ENCODE measurements at regions not wholly inside any gene's neighbourhood (a gene's known extent, or its start where the extent isn't known, plus 50 kb on each side); places are given as distances from the start of the nearest gene placed in this dataset.

DNA sequence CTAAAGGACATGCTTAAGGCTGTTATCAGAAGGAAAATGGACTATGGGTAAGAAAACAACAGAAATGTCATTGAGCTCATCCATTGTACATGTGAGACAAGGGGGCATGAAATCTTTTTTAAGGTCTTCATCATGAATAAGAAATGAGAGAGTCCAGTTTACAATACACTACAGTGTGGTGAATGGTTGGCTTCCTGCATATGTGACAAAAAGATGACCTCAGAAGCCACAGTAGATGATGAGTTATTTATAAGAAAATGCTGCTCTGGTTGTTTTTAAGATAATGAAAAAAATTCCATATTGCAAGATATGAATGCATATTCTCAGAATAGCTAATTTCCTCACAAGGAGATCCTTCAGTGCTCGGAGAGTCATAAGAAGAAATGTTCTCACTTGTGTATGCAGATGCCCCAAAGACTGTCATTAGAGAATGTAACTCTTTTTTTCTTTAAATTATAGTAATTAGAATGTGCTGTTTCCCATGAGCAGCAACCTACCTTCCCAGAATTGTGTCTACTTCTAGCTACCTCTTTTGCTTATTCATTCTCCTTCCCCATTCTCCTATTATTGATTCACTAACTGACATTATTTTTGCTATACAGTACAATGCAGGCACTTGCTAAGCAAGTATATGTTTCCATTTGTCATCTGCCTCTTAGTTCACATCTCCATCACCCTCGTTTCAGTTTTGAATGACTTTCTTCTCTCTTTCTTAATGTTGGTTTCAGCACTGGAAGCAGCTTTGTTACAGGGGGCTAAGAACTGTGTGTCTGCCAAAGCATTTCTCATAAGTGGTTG is 152.0 kb upstream of the PEX5L start:
- no peak for DNase-seq (ENCODE audit: low read depth)

DNA sequence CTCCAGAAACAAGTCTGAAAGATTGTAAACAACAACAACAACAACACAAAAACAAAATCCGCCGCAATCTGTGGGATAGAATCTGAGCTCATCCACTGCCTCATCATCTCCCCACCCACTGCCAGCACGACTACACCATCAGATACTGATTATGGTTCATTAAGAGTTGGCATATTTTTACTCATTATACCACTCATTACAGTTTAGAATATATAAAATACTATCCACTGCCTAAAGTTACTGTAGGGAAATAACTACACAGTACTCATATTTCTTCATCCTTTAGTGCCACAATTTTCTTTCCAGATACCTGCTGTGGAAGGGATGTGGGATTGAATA is 152.5 kb upstream of the PEX5L start:
- no peak for DNase-seq (ENCODE audit: low read depth)

DNA sequence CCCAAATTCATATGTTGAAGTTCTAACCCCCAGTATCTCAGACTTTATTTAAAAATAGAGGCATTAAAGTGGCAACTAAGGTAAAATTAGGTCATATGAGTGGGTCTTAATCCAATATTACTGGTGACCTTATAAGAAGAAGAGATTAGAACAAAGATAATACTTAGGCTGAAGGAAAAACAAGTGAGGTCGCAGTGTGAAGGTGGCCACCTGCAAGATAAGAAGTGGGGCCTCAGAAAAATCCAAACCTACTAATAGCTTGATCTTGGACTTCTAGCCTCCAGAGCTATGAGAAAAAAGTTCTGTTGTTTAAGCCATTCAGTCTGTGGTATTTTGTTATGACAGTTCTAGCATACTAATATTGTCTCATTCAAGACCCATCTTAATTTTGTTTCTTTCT is 159.9 kb upstream of the PEX5L start:
- no peak for DNase-seq (ENCODE audit: low read depth)

DNA sequence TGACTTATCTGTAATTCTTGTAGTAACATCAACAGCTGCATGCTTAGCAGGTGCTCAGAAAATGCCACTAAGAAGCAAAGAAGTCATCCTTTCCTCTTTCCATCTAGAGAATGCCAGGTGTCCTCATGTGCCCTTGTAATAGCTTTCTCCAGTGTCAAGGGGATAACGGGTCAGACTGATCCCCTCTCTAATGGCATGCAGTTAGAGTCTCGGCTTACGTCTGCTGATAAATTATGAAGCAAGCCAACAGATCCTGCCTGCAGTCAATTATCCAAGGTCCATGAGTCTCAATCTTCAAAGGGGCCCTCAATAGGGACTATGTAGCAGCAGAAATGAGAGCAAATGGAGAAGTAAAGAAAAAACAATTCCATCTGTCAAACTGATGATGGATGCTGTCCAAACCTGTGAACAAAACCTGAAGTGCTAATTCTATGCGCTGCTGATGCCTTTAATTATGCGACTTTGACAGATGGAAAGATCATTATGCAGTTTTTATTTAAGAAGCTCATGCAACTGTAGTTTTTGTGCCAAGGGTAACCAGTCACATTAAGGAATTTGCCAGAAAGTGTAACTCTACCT is 162.8 kb upstream of the PEX5L start:
- no peak for DNase-seq (ENCODE audit: low read depth)

DNA sequence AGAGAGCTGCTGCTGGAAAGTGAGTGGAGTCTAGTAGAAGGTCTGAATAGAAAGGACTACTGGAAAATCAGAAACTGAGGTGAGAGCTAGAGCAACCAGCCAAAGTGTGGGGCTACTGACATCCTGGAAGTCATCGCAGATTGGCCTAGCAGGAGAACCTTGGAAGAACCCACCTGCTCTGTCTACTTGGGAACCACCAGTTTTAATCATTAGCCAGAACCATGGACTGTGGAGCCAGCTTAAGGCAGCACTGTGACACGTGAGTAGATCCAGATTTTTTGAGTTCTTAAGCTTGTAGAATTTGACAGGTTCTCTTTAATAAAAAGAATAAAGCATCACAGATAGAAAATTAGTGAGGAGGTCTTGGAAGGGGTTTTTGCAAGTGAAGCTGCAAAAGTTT is 179.1 kb upstream of the PEX5L start:
- DNase-seq (ENCODE audit: low read depth), result no peak

DNA sequence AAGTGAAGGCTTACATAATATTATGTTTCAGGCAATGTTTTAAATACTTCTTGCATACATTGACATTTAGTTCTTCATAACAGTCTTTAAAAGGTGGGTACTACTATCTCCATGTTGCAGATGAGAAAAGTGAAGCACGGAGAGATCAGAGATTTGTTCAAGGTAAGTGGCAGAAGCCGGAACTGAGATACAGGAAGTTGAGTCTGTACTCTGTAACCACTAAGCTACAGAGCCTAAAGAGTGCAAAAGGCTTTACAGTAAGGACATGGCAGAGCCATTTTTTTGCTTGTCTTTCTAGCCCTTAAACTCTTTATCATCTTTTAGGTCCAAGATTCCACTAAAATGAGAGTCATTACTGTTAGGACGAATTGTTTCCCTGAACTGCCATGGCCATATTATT is 186.5 kb upstream of the PEX5L start:
- DNase-seq (ENCODE audit: low read depth), result no peak

DNA sequence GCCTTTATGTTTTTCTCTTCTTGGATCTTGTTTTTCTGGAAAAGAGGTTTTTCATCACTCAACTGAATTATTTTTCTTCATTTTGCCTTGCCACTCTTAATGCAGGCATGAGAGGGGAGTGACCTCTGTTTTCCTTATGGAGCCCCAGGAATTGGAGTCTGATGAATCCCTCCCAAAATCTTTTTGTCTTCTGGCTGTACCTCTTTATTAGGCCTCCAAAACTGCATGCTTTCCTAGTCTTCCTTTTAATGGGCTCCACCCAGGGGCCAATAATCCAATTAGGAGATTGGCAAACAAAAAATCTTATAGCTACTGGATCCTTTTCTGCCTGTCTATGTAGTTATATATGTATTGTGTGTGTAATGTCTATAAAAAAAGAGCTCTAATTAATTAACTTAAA is 192.4 kb upstream of the PEX5L start:
- no peak for DNase-seq (ENCODE audit: low read depth)

DNA sequence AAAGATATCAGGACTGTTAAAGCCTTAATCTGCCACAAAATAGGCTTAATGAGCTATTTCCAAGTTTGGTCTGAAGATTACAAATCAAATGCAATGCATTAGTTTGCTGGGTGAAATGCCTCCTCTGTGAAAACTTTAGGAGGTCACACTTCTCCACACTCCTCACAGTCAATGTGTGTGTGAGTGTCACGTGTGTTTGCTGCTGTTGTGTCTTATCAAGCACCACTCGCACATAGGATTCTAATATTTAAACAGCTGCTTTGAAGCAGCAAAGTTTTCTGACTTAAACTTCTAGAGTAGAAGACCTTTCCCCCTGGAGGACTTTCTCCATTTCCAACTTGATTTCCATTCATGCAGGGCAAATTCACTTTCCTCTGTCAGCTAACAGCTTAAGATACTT is 203.2 kb upstream of the PEX5L start:
- DNase-seq (ENCODE audit: low read depth), result no peak

DNA sequence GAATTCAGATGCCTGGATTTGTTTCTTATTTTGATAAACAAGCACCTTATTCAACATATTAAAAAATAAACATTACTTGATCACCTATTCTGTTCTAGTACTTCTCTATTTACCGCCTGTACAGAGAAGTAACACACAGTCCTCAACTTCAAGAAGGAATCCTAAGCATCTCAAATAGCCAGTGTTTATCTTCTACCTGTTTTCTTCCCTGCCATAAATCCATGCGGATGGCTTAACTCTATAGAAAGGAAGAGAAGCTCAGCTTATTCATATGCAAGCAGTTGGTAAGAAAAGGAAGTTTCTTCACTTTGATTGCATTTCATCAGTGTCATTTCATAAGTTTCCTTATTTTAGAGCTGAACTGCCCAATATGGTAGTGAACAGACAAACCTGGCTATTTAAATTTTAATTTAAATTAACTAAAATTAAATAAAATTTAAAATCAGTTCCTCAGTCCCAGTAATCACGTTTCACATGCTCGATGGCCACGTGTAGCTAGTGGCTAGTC is 210.0 kb upstream of the PEX5L start:
- no peak for DNase-seq (ENCODE audit: low read depth)

DNA sequence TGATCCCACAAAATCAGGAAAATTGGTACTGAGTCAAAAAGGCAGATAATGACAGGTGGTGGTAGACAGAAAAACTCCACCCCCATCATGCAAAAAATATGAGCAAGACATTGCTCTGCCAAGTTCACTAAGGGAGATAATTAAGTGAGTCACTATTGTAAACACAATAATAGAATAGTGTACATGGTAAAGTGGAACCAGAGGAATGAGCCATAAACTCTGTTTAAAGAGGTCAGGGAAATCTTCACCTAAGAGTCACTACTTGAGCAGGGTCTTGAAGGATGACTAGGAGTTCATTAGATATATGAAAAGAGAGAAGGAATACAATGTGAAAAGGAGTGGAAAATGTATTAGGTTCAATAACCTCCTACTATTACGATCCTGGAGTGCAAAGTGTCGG is 213.4 kb upstream of the PEX5L start:
- DNase-seq (ENCODE audit: low read depth), result no peak

DNA sequence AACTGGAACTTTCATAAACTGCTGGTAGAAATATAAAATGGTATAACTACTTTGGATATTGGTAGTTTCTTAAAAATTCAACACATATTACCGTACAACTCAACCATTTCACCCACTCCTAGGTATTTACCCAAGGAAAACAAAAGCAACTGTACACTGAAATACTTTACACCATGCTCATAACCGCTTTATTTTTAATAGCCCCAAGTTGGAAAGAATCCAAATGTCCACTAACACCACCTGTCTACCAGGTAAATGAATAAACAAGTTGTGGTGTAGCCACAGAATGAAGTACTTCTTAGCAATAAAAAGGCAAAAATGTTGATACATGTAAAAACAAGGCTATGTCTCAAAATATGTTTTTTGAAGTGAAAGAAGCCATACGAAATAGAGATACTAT is 215.9 kb upstream of the PEX5L start:
- no peak for DNase-seq (ENCODE audit: low read depth)

DNA sequence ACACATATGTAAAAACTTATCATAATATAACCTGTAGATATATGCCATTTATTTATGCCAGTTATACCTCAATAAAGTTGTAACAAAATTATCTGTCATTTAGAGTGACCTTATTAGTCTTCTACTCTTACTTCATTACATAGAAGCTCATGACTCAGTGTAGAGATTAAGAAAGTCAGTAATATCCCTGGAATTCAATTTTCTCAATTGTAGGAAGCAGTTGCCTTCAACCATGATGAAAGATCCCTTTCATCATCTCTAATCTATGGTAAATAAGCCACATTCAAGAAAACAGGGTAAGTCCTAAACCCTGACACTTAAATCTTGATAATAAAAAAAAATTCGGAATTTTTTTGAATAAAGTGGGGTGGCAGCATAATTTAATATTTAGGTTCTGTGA is 216.5 kb upstream of the PEX5L start:
- DNase-seq (ENCODE audit: low read depth), result no peak

DNA sequence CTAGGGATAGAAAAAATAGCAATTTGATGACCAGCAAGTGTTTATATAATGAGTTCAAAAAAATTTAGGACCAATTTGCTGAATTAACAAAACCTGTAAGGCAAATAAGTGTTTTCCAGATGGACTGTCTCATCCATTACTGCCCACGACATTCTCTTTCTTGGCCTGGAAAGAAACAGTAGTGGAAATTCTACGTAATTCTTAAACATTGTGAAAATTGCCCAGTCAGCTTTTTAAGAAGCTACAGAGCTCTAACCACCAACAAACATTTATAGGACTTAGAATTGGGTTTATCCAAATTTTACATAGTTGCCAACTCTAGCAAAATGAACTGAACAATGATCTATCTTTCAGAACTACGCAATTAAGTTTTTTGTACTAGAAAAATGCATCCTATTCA is 227.7 kb upstream of the PEX5L start:
- no peak for DNase-seq (ENCODE audit: low read depth)

DNA sequence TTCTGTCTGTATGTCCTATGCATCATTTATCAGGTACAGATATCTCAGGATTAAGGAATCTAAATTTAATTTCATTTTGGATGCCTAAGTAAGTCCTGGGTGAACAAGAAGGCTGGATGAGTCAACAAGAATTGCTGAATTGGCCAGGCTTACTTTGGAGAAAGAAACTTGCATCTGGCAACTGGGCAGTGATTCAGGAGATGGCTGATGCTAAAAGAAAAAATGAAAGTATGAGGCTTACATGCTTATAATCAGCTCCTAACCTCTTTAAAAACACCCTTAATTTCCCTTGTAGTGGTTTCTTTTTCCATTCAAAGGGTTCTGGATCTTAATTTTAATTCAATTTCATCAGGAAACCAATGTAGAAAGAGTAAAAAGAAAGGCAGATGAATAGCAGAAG is 228.8 kb upstream of the PEX5L start:
- no peak for DNase-seq (ENCODE audit: low read depth)

DNA sequence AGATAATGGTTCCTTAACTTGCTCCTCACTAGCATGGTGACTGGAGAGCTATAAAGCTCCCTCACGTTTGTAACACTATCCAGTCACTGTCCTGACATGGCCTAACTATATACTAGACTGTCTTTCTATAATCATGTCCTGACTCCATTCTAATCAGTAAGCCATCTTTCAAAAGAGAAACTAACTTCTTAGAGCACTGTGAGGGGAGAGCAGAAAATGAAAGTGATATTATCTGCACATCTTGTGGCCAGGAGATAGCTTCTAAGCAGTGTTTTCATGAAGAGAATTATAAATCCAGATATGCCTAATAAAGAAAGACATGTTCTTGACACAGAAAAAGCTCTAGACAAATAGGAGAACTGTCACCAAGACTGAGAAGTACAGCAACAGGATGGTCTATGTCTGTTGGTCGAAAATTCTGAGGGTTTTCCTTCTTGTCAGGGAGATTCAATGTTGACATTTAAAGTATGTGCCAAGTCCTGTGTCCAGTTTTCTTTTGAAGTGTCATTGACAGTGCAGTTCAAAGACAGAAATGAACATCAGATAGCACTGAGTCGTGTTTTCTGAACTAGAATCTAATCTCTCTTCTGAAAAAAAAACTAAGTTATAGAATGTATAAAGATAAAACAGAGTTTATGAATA is 230.6 kb upstream of the PEX5L start:
- no peak for DNase-seq (ENCODE audit: low read depth)

DNA sequence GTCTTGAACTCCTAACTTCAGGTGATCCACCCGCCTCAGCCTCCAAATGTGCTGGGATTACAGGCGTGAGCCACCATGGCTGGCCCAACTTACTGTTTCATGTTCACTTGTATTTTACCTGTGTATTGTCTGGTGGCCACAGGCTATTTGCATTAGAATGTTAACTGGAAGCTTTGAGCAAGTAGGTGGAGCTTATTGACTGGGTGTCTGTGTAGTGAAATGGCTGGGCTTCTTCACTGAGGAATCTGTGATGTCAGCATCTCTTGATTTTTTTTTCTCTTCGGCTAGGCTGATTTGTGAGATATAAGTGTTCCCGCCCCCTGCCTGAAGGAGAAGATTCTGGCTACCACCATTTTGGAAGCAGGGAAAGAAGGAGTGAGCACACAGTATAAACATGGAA is 237.8 kb upstream of the PEX5L start:
- no peak for DNase-seq (ENCODE audit: low read depth)

DNA sequence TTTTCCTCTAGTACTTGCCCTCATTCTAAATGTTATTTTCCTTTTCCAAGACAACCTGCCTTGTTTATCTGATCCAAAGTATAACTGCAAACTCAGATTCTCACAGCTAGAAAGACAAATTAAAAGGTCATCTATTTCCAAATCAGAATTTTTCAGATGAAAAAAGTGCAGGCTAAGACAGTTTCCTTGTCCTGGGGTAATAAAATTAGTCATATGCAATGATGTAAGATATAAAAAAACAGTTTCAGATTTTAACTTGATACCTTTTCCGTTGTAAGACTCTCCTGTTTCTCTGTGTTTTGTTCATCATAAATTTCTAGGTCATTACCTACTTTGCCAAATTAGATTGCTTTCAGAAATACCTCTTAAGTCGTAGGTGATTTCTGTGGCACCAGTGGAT is 238.4 kb upstream of the PEX5L start:
- DNase-seq (ENCODE audit: low read depth), result no peak

DNA sequence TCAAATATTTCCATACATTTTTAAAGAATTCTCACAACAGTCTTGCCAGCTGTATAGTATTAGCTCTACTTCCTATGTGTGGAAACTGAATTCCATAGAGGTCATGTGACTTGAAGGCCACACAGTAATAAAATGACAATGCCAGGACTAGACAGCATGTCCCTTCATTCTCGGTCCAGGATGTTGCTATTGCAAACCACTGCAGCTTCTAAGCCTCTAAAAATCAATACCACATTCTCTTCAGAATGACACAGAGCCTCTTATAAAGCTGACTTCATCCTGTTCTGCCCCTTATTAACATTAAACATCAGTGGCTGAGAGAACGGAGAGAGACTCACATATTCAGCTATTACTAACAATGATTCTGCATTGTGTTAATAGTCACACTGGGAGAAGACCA is 240.3 kb upstream of the PEX5L start:
- DNase-seq (ENCODE audit: low read depth), result no peak

DNA sequence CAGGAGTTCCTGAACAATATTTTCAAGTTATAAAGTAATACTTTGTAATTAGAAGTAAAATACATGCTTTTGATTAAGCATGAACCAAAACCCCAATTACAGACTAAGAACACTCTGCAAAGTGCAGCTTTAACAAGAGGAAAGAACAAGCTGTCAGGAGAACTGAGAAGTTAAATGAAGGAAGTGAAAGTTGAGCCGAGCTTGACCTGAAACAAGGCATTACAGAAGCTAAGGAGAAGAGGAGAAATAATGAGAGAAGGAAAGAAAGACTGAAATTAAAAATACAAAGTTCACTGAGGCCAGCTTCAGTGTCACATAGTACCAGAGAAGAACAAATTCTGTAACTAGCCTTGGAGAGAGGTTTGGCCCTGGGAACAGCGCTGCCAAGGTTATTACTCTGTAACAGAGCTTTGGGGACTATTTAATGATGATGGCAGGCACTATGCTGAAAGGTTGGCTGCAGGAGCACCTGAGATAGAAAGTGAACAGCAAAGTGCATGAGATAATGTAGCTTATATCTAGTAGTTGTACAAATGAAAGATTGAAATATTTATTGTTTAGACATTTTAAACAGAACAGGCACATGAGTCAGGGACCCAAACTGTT is 241.9 kb upstream of the PEX5L start:
- no peak for DNase-seq (ENCODE audit: low read depth)

DNA sequence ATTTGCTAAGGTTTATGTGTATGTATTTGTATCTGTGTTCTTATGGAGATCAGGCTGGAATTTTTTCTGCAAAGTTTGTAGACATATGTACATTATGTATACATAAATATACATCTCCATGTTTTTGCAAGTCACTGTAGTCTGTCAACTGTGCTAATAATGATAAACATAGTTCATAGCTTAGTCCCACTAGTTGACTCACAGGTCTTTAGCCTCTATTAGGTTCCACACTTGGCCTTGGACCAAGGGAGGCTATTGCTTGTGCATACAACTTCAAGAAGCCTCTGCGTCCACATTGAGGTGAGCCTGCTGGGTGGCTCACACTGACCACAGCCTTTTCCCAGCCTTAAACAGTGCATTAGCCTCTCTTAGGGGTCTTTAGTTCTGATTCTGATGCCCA is 243.8 kb upstream of the PEX5L start:
- no peak for DNase-seq (ENCODE audit: low read depth)

DNA sequence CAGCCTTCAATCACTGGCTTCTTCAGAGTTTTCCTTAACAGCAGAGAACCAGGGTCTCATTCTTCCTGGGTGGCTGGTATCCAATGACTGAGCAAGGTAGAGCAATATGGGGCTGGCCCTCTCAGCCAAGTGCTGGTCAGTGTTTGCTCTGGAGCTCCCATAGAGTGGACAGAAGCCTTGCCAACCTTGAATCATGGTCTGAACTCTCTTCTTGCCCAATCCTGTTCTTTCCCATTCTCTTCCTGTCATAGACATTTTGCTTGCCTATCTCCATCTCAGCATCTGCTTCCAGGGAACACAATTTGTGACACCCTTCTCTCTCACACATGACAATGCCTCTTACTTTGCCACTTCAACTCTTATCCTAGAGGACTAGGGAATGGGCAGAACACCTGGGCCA is 245.6 kb upstream of the PEX5L start:
- DNase-seq (ENCODE audit: low read depth), result no peak

DNA sequence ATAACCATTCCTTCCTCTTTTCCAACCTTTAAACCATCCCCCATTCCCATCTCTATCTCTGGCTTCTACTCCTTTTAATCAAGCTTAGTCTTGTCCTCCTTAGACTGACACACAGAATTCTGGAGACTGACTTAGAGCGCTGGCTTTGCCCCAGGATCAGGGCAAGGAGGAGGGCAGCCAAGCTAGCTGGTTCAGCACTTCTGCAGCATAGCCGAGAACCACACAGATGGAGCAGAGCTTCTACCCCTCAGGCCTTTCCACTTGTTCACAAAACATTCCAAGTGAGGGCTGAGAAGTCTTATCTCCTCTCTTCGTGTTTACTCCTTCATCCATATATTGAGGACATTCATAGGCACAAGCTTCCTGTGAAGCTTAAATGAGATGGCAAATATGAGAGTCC is 246.5 kb upstream of the PEX5L start:
- no peak for DNase-seq (ENCODE audit: low read depth)
